HG02840 (cell line): ENCODE measurements at regions not wholly inside any gene's neighbourhood (a gene's known extent, or its start where the extent isn't known, plus 50 kb on each side); places are given as distances from the start of the nearest gene placed in this dataset.
"Not testable (repeated sequence)": the region's sequence is repeated elsewhere in the genome, so short reads cannot be mapped to it uniquely, and the experiment has no call there.

Source experiments
- ATAC-seq: cut with Tn5 transposase; IDR thresholded peaks from one replicate; pipeline ENCODE4 v1.9.1; 2021; ENCODE audit warnings: mild to moderate bottlenecking, moderate library complexity, moderate number of reproducible peaks; ENCODE audit not compliant: unreplicated experiment, low FRiP score

- no peak for ATAC-seq
These were observed 98.5 kb upstream of the XPO1 start for GRCh38 chr2:61636686-61637085.

GRCh38 chr2:61634512-61634911 is 96.4 kb upstream of the XPO1 start:
- ATAC-seq = no peak

- no peak for ATAC-seq
These were observed 95.1 kb upstream of the XPO1 start for GRCh38 chr2:61633250-61633649.

GRCh38 chr2:61632276-61633169 is 94.4 kb upstream of the XPO1 start:
- ATAC-seq = no peak

- no peak for ATAC-seq
These were observed 93.2 kb upstream of the XPO1 start for GRCh38 chr2:61631321-61631720.

GRCh38 chr2:61626827-61627226 is 88.7 kb upstream of the XPO1 start:
- no peak for ATAC-seq

GRCh38 chr2:61623747-61624146 is 85.6 kb upstream of the XPO1 start:
- no peak for ATAC-seq

- ATAC-seq = no peak
These were observed 82.3 kb upstream of the XPO1 start for GRCh38 chr2:61620244-61621159.

- no peak for ATAC-seq
These were observed 81.4 kb upstream of the XPO1 start for GRCh38 chr2:61619561-61619960.

- no peak for ATAC-seq
These were observed 79.5 kb upstream of the XPO1 start for GRCh38 chr2:61617610-61618009.

GRCh38 chr2:61605245-61605644 is 67.1 kb upstream of the XPO1 start:
- ATAC-seq = no peak

GRCh38 chr2:61604433-61604832 is 66.3 kb upstream of the XPO1 start:
- ATAC-seq = no peak

GRCh38 chr2:61598515-61599156 is 60.5 kb upstream of the XPO1 start:
- ATAC-seq = not testable (repeated sequence)

- no peak for ATAC-seq
These were observed 59.4 kb upstream of the XPO1 start for GRCh38 chr2:61597300-61598289.

GRCh38 chr2:61594201-61594600 is 56.0 kb upstream of the XPO1 start:
- ATAC-seq = not testable (repeated sequence)

GRCh38 chr2:61593648-61594047 is 55.5 kb upstream of the XPO1 start:
- not testable (repeated sequence) for ATAC-seq

- no peak for ATAC-seq
These were observed 52.1 kb upstream of the XPO1 start for GRCh38 chr2:61590214-61590613.

GRCh38 chr2:61588566-61588965 is 50.4 kb upstream of the XPO1 start:
- ATAC-seq = no peak
